ENCODE measurements at regions not wholly inside any gene's neighbourhood (a gene's known extent, or its start where the extent isn't known, plus 50 kb on each side); places are given as distances from the start of the nearest gene placed in this dataset.
"Not testable (repeated sequence)": the region's sequence is repeated elsewhere in the genome, so short reads cannot be mapped to it uniquely, and the experiment has no call there.

DNA sequence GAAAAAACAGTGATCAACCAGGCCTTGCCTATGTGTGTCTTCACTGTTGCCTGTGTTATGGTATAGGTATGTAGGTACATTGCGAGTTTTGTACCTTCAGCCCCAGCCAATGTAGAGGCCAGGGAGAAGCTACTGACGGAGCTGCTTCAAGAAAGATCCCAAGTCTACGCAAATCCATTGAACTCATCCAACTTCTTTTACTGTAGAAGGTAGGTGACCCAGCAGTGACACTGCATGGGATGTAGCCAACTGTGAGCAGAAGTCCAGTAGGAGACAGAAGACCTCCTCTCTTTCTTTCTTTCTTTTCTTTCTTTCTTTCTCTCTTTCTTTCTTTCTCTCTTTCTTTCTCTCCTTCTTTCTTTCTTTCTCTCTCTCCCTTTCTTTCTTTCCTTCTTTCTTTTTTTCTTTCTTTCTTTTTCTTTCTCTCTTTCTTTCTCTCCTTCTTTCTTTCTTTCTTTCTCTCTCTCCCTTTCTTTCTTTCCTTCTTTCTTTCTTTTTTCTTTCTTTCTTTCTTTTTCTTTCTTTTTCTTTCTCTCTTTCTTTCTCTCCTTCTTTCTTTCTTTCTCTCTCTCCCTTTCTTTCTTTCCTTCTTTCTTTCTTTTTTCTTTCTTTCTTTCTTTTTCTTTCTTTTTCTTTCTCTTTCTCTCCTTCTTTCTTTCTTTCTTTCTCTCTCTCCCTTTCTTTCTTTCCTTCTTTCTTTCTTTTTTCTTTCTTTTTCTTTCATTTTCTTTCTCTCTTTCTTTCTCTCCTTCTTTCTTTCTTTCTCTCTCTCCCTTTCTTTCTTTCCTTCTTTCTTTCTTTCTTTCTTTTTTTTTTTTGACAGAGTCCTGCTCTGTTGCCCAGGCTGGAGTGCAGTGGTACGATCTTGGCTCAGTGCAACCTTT is 88.7 kb upstream of the NCK2 start:
- H2AK9ac ChIP-seq (replicated peaks; ENCODE audit: low read depth, low read length, poor library complexity); H2BK120ac ChIP-seq (ENCODE audit: low read depth, low read length); H4K20me1 ChIP-seq (ENCODE audit: insufficient read depth, low read length); H3K14ac ChIP-seq (replicated peaks; ENCODE audit: low read depth, low read length); intact Hi-C loops (cut with micrococcal nuclease); H3K4ac ChIP-seq (ENCODE audit: low read depth, low read length); H3K27ac ChIP-seq (ENCODE audit: insufficient read depth, low read length); H4K91ac ChIP-seq (ENCODE audit: insufficient read depth, low read depth, low read length); H3K36me3 ChIP-seq (ENCODE audit: control insufficient read depth, insufficient read depth, low read length); H3K27me3 ChIP-seq (ENCODE audit: control insufficient read depth, insufficient read depth, low read length); H3K18ac ChIP-seq (ENCODE audit: low read depth, low read length); BruUV-seq (replicated peaks); H3K4me1 ChIP-seq (ENCODE audit: control insufficient read depth, insufficient read depth, low read length); H3K23ac ChIP-seq (ENCODE audit: low read depth, low read length); H3K4me3 ChIP-seq (ENCODE audit: insufficient read depth, low read depth, low read length); H2AFZ ChIP-seq (replicated peaks; ENCODE audit: low read length, poor library complexity); in situ Hi-C loops (cut with MboI; ENCODE audit: low sequenced_read_pairs); dilution Hi-C loops (cut with HindIII; ENCODE audit: low sequenced_read_pairs, unreplicated experiment); CTCF ChIA-PET; H3K4me2 ChIP-seq (ENCODE audit: low read depth, low read length); H4K8ac ChIP-seq (ENCODE audit: low read depth in 2 of 2, low read length in 2 of 2); H2BK20ac ChIP-seq (ENCODE audit: low read depth, low read length); H3K56ac ChIP-seq (ENCODE audit: extremely low read depth, insufficient read depth, low read length); H3K9me1 ChIP-seq (ENCODE audit: insufficient read depth, low read length); H2BK5ac ChIP-seq (ENCODE audit: low read depth, low read length, poor library complexity, severe bottlenecking); H2AK5ac ChIP-seq (ENCODE audit: low read depth, low read length); H3K79me1 ChIP-seq (ENCODE audit: low read depth in 1 of 2, low read length in 2 of 2); H3K9me3 ChIP-seq (ENCODE audit: control insufficient read depth, insufficient read depth, low read length); H3K9ac ChIP-seq (ENCODE audit: low read depth, low read length); POLR2A ChIA-PET (ENCODE audit: unreplicated experiment); DNase-seq; H2BK15ac ChIP-seq (ENCODE audit: low read depth, low read length); ATAC-seq (ENCODE audit: low read depth); H4K5ac ChIP-seq (ENCODE audit: low read depth, low read length): not testable (repeated sequence)
- WGBS, 2 experiments (ENCODE audit: extremely low coverage in 2 of 2, insufficient read length in 1 of 2), result no CpG with 5 or more reads among the region's 4 CpGs
